Vagina (tissue), 2 donors: ENCODE measurements at regions not wholly inside any gene's neighbourhood (a gene's known extent, or its start where the extent isn't known, plus 50 kb on each side); places are given as distances from the start of the nearest gene placed in this dataset.

Experiments
- DNase-seq, 2 donors: peaks; one replicate each; pipeline ENCODE4 v3.0.0-alpha.2; 2017; ENCODE audit errors: extremely low spot score in 2 of 2
- H3K27ac ChIP-seq: fragments of 200-600 bp; sonication (generic); one replicate; pipeline ENCODE4 v1.5.1; 2019
- H3K27me3 ChIP-seq: fragments of 200-600 bp; sonication (generic); one replicate; pipeline ENCODE4 v1.5.1; 2019
- H3K36me3 ChIP-seq, 2 donors: fragments of 200-600 bp; sonication (generic); one replicate each; pipeline ENCODE4 v1.5.1; 2017 to 2019
- H3K4me1 ChIP-seq: fragments of 200-600 bp; sonication (generic); one replicate; pipeline ENCODE4 v1.5.1; 2019
- H3K4me3 ChIP-seq, 2 donors: fragments of 200-600 bp; sonication (generic); 1 replicate in 1 of 2; 2 replicates in 1 of 2; pipeline ENCODE4 v1.5.1; 2016 to 2019
- H3K9me3 ChIP-seq: fragments of 200-600 bp; sonication (generic); one replicate; pipeline ENCODE4 v1.5.1; 2019
- CTCF ChIP-seq, 3 experiments: fragments of 450-650 bp in 2 of 3; fragments of 200-600 bp in 1 of 3; sonication (generic) in 1 of 3; IDR thresholded peaks; one replicate each; pipeline ENCODE4 v1.5.1; 2017 to 2019; ENCODE audit warnings: antibody characterized with exemption in 3 of 3, mild to moderate bottlenecking in 2 of 3, moderate library complexity in 2 of 3
- POLR2A ChIP-seq, 2 donors: fragments of 450-650 bp; IDR thresholded peaks; one replicate each; pipeline ENCODE4 v1.6.1; 2017; ENCODE audit warnings: antibody characterized with exemption in 2 of 2, mild to moderate bottlenecking in 2 of 2, moderate library complexity in 2 of 2
- POLR2AphosphoS5 ChIP-seq, 2 donors: sonication (generic); formaldehyde crosslinking; IDR thresholded peaks; one replicate each; pipeline ENCODE4 v1.9.0; 2017; ENCODE audit warnings: antibody characterized with exemption in 2 of 2, mild to moderate bottlenecking in 2 of 2, low read depth in 1 of 2; ENCODE audit not compliant: insufficient read depth in 1 of 2
- intact Hi-C: fragments of 100-400 bp; cut with DNase I; formaldehyde crosslinking; loops from one replicate; pipeline ENCODE4 v1.15.1; 2023

- TF ChIP-seq CTCF (IDR thresholded peaks at IDR 0.05) (no peak), POLR2A (IDR thresholded peaks at IDR 0.05) (no peak), POLR2AphosphoS5 (IDR thresholded peaks at IDR 0.05; ENCODE audit: insufficient read depth in 1 of 2, low read depth in 1 of 2) (no peak)
Measured at GRCh38 chr1:219405531-219406331, 207.2 kb downstream of the ZC3H11B start.

DNA sequence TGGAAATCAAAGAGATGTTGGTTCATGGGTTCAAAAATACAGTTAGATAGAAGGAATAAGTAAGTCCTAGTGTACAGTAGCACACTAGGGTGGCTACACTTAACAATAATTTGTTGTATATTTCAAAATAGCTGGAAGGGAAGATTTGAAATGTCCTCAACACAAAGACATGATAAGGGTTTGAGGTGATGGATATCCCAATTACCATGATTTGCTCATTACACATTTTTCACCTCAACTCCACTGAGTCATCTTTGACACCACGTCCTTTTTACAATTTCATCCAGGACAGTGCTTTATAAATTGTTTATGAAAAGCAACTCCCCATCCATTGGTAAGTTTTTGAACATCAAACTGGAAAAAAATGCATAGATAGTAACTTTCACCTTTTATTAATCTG is 208.3 kb downstream of the ZC3H11B start:
- Histone ChIP-seq H3K4me1 (no peaks in the 10 kb centered on the region), H3K27me3 (no peaks in the 10 kb centered on the region), H3K36me3 (no peaks in the 10 kb centered on the region), H3K27ac (no peak overlapping the region), H3K9me3 (no peaks in the 10 kb centered on the region), H3K4me3 (no peak overlapping the region)
- intact Hi-C loops = no loop called here
- no peak for DNase-seq
- TF ChIP-seq CTCF (IDR thresholded peaks at IDR 0.05) = no peak
- TF ChIP-seq POLR2A (IDR thresholded peaks at IDR 0.05) = no peak
- TF ChIP-seq POLR2AphosphoS5 (IDR thresholded peaks at IDR 0.05; ENCODE audit: insufficient read depth in 1 of 2, low read depth in 1 of 2) = no peak

More at GRCh38 chr1:219405531-219406331, 207.2 kb downstream of the ZC3H11B start:
- Histone ChIP-seq H3K4me1 (no peaks in the 10 kb centered on the region), H3K4me3 (no peak overlapping the region), H3K36me3 (no peaks in the 10 kb centered on the region), H3K27ac (no peak overlapping the region), H3K9me3 (no peaks in the 10 kb centered on the region), H3K27me3 (no peaks in the 10 kb centered on the region)
- no peak for DNase-seq
- intact Hi-C loops = no loop called here

- no peaks in the 10 kb centered on the region for H3K9me3 ChIP-seq
- H3K27me3 ChIP-seq = no peaks in the 10 kb centered on the region
- TF ChIP-seq POLR2A (IDR thresholded peaks at IDR 0.05) (no peak), POLR2AphosphoS5 (IDR thresholded peaks at IDR 0.05; ENCODE audit: insufficient read depth in 1 of 2, low read depth in 1 of 2) (no peak), CTCF (IDR thresholded peaks at IDR 0.05) (no peak)
- no peak overlapping the region for H3K4me3 ChIP-seq
- DNase-seq = no peak
- no peaks in the 10 kb centered on the region for H3K4me1 ChIP-seq
- intact Hi-C loops = no loop called here
- H3K27ac ChIP-seq = no peak overlapping the region
- H3K36me3 ChIP-seq = no peaks in the 10 kb centered on the region
Measured at GRCh38 chr1:219402925-219403324, 210.0 kb downstream of the ZC3H11B start.

DNA sequence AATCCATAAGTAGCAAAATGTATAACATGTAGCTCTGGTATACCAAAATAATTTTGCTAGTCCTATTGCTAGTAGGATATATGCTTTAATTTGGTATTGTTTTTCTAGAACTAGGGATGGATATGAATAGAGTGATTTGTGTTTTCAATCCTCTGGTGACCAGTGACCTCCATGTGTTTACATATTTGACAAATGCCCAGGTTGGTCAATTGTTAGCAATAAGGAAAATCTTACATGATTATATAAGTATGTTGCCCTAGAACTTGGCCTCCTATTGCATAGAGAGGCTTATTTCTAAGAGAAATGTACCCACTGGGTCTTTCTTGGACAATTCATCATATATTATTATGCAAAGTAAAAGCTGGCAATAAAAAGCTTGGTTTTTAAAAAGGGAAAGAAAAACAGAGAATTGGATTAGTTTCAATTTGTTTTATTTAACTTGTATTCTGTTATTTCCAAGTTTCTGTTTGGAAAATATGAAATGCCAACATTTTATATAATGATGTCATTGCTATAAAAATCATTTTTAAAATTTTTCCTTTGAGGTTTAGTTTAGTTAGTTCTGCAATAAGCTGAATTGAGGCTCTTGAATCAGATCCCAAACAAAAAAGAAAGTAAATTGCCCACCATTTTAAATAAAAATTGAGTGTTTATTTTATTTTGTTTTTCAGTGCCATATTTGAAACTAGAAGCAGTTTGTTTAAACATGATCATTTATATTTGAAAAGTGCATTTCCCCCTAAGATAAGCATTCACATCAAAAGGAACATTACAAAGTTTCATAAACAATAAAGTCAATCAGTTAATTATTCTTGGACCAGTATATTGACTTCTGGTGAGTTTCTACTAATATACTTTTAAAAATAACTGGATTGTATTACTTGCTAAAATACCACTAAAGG is 210.9 kb downstream of the ZC3H11B start:
- Histone ChIP-seq H3K36me3 (no peaks in the 10 kb centered on the region), H3K27ac (no peak overlapping the region), H3K4me1 (no peaks in the 10 kb centered on the region), H3K4me3 (no peak overlapping the region), H3K27me3 (no peaks in the 10 kb centered on the region), H3K9me3 (no peaks in the 10 kb centered on the region)
- no peak for DNase-seq
- TF ChIP-seq POLR2A (IDR thresholded peaks at IDR 0.05) (no peak), CTCF (IDR thresholded peaks at IDR 0.05) (no peak), POLR2AphosphoS5 (IDR thresholded peaks at IDR 0.05; ENCODE audit: insufficient read depth in 1 of 2, low read depth in 1 of 2) (no peak)
- intact Hi-C loops = no loop called here
